Brain microvascular endothelial cell (primary cell): ENCODE measurements at regions not wholly inside any gene's neighbourhood (a gene's known extent, or its start where the extent isn't known, plus 50 kb on each side); places are given as distances from the start of the nearest gene placed in this dataset.
A peak's percentile ranks its signal among the peaks of the same experiment; 100 is the strongest.
"Not testable (repeated sequence)": the region's sequence is repeated elsewhere in the genome, so short reads cannot be mapped to it uniquely, and the experiment has no call there.

ENCODE experiments used
- DNase-seq: peaks from one replicate; pipeline ENCODE4 v3.0.0-alpha.2; 2020
- H3K27ac ChIP-seq: fragments of 250-450 bp; sonication (Bioruptor Pico); 2 replicates; pipeline ENCODE4 v1.5.1; 2020; ENCODE audit warnings: mild to moderate bottlenecking, moderate library complexity
- H3K27me3 ChIP-seq: fragments of 250-450 bp; sonication (Bioruptor Pico); replicated peaks from 2 replicates; pipeline ENCODE4 v1.5.1; 2020; ENCODE audit warnings: mild to moderate bottlenecking
- H3K36me3 ChIP-seq: fragments of 250-450 bp; sonication (Bioruptor Pico); replicated peaks from 2 replicates; pipeline ENCODE4 v1.5.1; 2020; ENCODE audit warnings: mild to moderate bottlenecking
- H3K4me3 ChIP-seq: 2 replicates; pipeline ENCODE4 v1.5.1; 2011; ENCODE audit warnings: low read depth, mild to moderate bottlenecking, control low read depth, low read length, moderate library complexity
- in situ Hi-C: cut with HindIII; loops from 2 replicates; pipeline ENCODE4 v1.10.0; 2017; ENCODE audit warnings: low sequenced_read_pairs, low pct_ligation_motif_present
- TF ChIP-seq, protein P1 (sequence below): IDR thresholded peaks from 2 replicates; pipeline ENCODE4 v1.5.1; 2011; ENCODE audit warnings: low read depth, mild to moderate bottlenecking, moderate library complexity, low read length, control low read depth, inconsistent platforms; ENCODE audit errors: missing control alignments

GRCh38 chr16:51981725-51982124 lies 565.2 kb downstream of the TOX3 start:
- no peak overlapping the region for H3K4me3 ChIP-seq
- no peaks in the 10 kb centered on the region for H3K36me3 ChIP-seq
- no peak overlapping the region for H3K27ac ChIP-seq
- in situ Hi-C loops, result no loop called here
- H3K27me3 ChIP-seq, result no peaks in the 10 kb centered on the region
- TF ChIP-seq, protein P1, sequence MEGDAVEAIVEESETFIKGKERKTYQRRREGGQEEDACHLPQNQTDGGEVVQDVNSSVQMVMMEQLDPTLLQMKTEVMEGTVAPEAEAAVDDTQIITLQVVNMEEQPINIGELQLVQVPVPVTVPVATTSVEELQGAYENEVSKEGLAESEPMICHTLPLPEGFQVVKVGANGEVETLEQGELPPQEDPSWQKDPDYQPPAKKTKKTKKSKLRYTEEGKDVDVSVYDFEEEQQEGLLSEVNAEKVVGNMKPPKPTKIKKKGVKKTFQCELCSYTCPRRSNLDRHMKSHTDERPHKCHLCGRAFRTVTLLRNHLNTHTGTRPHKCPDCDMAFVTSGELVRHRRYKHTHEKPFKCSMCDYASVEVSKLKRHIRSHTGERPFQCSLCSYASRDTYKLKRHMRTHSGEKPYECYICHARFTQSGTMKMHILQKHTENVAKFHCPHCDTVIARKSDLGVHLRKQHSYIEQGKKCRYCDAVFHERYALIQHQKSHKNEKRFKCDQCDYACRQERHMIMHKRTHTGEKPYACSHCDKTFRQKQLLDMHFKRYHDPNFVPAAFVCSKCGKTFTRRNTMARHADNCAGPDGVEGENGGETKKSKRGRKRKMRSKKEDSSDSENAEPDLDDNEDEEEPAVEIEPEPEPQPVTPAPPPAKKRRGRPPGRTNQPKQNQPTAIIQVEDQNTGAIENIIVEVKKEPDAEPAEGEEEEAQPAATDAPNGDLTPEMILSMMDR, result no peak
- no peak for DNase-seq

DNA sequence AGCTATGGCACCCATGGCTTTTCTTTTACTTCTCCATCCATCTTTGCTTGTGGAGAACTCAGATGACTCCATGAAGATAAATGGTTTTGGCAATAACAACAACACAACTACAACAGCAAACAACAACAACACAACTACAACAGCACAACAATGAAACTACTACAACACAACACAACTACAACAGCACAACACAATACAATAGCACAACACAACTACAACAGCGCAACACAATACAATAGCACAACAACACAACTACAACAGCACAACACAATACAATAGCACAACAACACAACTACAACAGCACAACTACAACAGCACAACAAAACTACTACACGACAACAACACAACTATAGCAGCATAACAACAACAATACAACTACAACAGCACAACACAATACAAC lies 569.4 kb downstream of the TOX3 start:
- DNase-seq, H3K36me3 ChIP-seq, in situ Hi-C loops, H3K27me3 ChIP-seq, H3K27ac ChIP-seq, H3K4me3 ChIP-seq: not testable (repeated sequence)

- DNase-seq, result peak; percentile 45
- H3K36me3 ChIP-seq, result no peaks in the 10 kb centered on the region
Observed at GRCh38 chr16:51971184-51971583, 575.8 kb downstream of the TOX3 start.

GRCh38 chr16:51968749-51969148 lies 578.2 kb downstream of the TOX3 start:
- H3K27me3 ChIP-seq, result no peaks in the 10 kb centered on the region
- TF ChIP-seq, protein P1, result no peak
- in situ Hi-C loops, result loop anchor here (25.0 kb wide), 1 partner anchor 156 kb away; no protein-coding TSS in a partner anchor
- DNase-seq, result no peak
- no peaks in the 10 kb centered on the region for H3K36me3 ChIP-seq
- no peak overlapping the region for H3K27ac ChIP-seq
- no peak overlapping the region for H3K4me3 ChIP-seq

More at GRCh38 chr16:51971184-51971583, 575.8 kb downstream of the TOX3 start:
- Histone ChIP-seq H3K27ac (no peak overlapping the region), H3K27me3 (no peaks in the 10 kb centered on the region), H3K4me3 (no peak overlapping the region)
- TF ChIP-seq, protein P1, result peak; percentile 69
- in situ Hi-C loops, result loop anchor here (25.0 kb wide), 1 partner anchor 159 kb away; no protein-coding TSS in a partner anchor

DNA sequence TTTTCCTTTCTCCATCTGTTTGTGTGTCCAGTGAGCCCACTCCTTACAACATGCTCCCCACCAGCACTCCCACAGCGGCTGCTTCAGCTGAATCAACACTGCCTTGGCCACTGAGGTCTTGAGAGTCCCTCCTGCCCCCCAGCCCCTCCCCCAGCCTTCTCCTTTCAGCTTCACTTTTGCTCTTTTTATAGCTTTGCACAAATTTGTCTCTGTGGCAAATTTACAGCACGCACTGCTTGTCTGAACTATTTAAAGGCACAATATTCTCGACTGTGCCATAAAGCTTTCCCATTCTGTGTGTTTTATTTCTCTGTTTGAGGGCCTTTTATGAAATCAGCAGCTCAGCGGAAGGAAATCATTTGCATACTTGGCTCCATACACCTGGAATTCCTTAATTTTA lies 579.3 kb downstream of the TOX3 start:
- no peaks in the 10 kb centered on the region for H3K27me3 ChIP-seq
- no peaks in the 10 kb centered on the region for H3K36me3 ChIP-seq
- TF ChIP-seq, protein P1, result no peak
- DNase-seq, result no peak
- in situ Hi-C loops, result loop anchor here (25.0 kb wide), 1 partner anchor 155 kb away; no protein-coding TSS in a partner anchor
- no peak overlapping the region for H3K27ac ChIP-seq
- H3K4me3 ChIP-seq, result no peak overlapping the region

GRCh38 chr16:51960931-51961330 lies 586.0 kb downstream of the TOX3 start:
- TF ChIP-seq, protein P1, result no peak
- in situ Hi-C loops, result loop anchor here (25.0 kb wide), 1 partner anchor 149 kb away; no protein-coding TSS in a partner anchor
- no peak overlapping the region for H3K4me3 ChIP-seq
- H3K36me3 ChIP-seq, result no peaks in the 10 kb centered on the region
- DNase-seq, result no peak
- H3K27ac ChIP-seq, result no peak overlapping the region
- H3K27me3 ChIP-seq, result no peaks in the 10 kb centered on the region
